Gastroesophageal sphincter (tissue), 4 donors: ENCODE measurements at regions not wholly inside any gene's neighbourhood (a gene's known extent, or its start where the extent isn't known, plus 50 kb on each side); places are given as distances from the start of the nearest gene placed in this dataset.
"Not testable (repeated sequence)": the region's sequence is repeated elsewhere in the genome, so short reads cannot be mapped to it uniquely, and the experiment has no call there.

Source experiments
- ATAC-seq: fragments of 150-250 bp; one replicate; pipeline ENCODE4 v1.9.1; 2016; ENCODE audit warnings: mild to moderate bottlenecking, moderate library complexity
- H3K27ac ChIP-seq, 4 donors: fragments of 200-600 bp; sonication (generic) in 3 of 4; 1 replicate in 3 of 4; 2 replicates in 1 of 4; pipeline ENCODE4 v1.5.1; 2016 to 2019
- H3K27me3 ChIP-seq: fragments of 200-600 bp; sonication (generic); one replicate; pipeline ENCODE4 v1.5.1; 2019
- H3K36me3 ChIP-seq, 2 donors: fragments of 200-600 bp; sonication (generic); one replicate each; pipeline ENCODE4 v1.5.1; 2019; ENCODE audit warnings: control low read depth in 1 of 2
- H3K4me1 ChIP-seq, 3 donors: fragments of 200-600 bp; sonication (generic); 1 replicate in 2 of 3; 2 replicates in 1 of 3; pipeline ENCODE4 v1.5.1; 2016 to 2019; ENCODE audit warnings: control low read depth in 2 of 3
- H3K4me3 ChIP-seq, 2 donors: fragments of 200-600 bp; sonication (generic); one replicate each; pipeline ENCODE4 v1.5.1; 2019; ENCODE audit warnings: mild to moderate bottlenecking in 1 of 2, moderate library complexity in 1 of 2
- H3K9me3 ChIP-seq, 3 donors: fragments of 200-600 bp; sonication (generic); one replicate each; pipeline ENCODE4 v1.5.1; 2017 to 2019; ENCODE audit warnings: control low read depth in 2 of 3
- CTCF ChIP-seq, 4 experiments: fragments of 200-600 bp in 2 of 4; fragments of 450-650 bp in 2 of 4; sonication (generic) in 1 of 4; IDR thresholded peaks; one replicate each; pipeline ENCODE4 v1.5.1; 2017 to 2019; ENCODE audit warnings: antibody characterized with exemption in 4 of 4, mild to moderate bottlenecking in 2 of 4, moderate library complexity in 2 of 4
- EP300 ChIP-seq: sonication (generic); formaldehyde crosslinking; IDR thresholded peaks from one replicate; pipeline ENCODE4 v1.6.1; 2017; ENCODE audit warnings: antibody characterized with exemption, mild to moderate bottlenecking
- POLR2A ChIP-seq, 2 donors: fragments of 450-650 bp; IDR thresholded peaks; one replicate each; pipeline ENCODE4 v1.6.1; 2017; ENCODE audit warnings: antibody characterized with exemption in 2 of 2, mild to moderate bottlenecking in 2 of 2, moderate library complexity in 1 of 2
- POLR2AphosphoS5 ChIP-seq: sonication (generic); formaldehyde crosslinking; IDR thresholded peaks from one replicate; pipeline ENCODE4 v1.6.1; 2017; ENCODE audit warnings: antibody characterized with exemption
- WGBS, 2 donors: methylation state at CpG; one replicate each; pipeline ENCODE4 v1.1.5; 2018; ENCODE audit warnings: low coverage in 1 of 2; 5-methylcytosine and 5-hydroxymethylcytosine counted together

- no peaks in the 10 kb centered on the region for H3K4me1 ChIP-seq
Measured at GRCh38 chr13:48817166-48817802, 158.4 kb upstream of the FNDC3A start.

GRCh38 chr13:48818495-48819356 lies 157.0 kb upstream of the FNDC3A start:
- H3K36me3 ChIP-seq, result no peaks in the 10 kb centered on the region
- peak; percentile 36 for ATAC-seq
- H3K27me3 ChIP-seq, result no peaks in the 10 kb centered on the region
- WGBS, 2 donors, result 69 to 77% methylated on average over 3 of the region's 3 CpGs
- H3K27ac ChIP-seq, result no peak overlapping the region
- H3K9me3 ChIP-seq, result no peaks in the 10 kb centered on the region
- no peaks in the 10 kb centered on the region for H3K4me1 ChIP-seq
- TF ChIP-seq EP300, result no peak
- no peak for TF ChIP-seq CTCF (IDR thresholded peaks at IDR 0.05)
- TF ChIP-seq POLR2AphosphoS5, result peak; percentile 62
- no peak overlapping the region for H3K4me3 ChIP-seq

More at GRCh38 chr13:48817166-48817802, 158.4 kb upstream of the FNDC3A start:
- Histone ChIP-seq H3K36me3 (no peaks in the 10 kb centered on the region), H3K27ac (no peak overlapping the region), H3K27me3 (no peaks in the 10 kb centered on the region), H3K9me3 (no peaks in the 10 kb centered on the region), H3K4me3 (no peak overlapping the region)
- ATAC-seq, result no peak
- 70 to 71% methylated on average over 4 to 5 of the region's 5 CpGs for WGBS, 2 donors
- TF ChIP-seq CTCF (IDR thresholded peaks at IDR 0.05), result no peak
- TF ChIP-seq EP300, result no peak
- TF ChIP-seq POLR2A (IDR thresholded peaks at IDR 0.05), result no peak
- TF ChIP-seq POLR2AphosphoS5, result no peak

GRCh38 chr13:48819376-48819775 lies 156.3 kb upstream of the FNDC3A start:
- no peak for ATAC-seq
- 90 to 94% methylated on average over 2 to 3 of the region's 3 CpGs for WGBS, 2 donors
- TF ChIP-seq POLR2AphosphoS5, result no peak
- TF ChIP-seq EP300, result no peak
- TF ChIP-seq CTCF (IDR thresholded peaks at IDR 0.05), result no peak
- TF ChIP-seq POLR2A (IDR thresholded peaks at IDR 0.05), result no peak
- Histone ChIP-seq H3K4me3 (no peak overlapping the region), H3K36me3 (no peaks in the 10 kb centered on the region), H3K27ac (no peak overlapping the region), H3K27me3 (no peaks in the 10 kb centered on the region), H3K4me1 (no peaks in the 10 kb centered on the region), H3K9me3 (no peaks in the 10 kb centered on the region)

GRCh38 chr13:48819899-48820298 lies 155.8 kb upstream of the FNDC3A start:
- WGBS, 2 donors, result 67% methylated on average over 4 of the region's 4 CpGs
- Histone ChIP-seq H3K27ac (no peak overlapping the region), H3K9me3 (no peaks in the 10 kb centered on the region), H3K4me1 (no peaks in the 10 kb centered on the region), H3K27me3 (no peaks in the 10 kb centered on the region), H3K4me3 (no peak overlapping the region), H3K36me3 (no peaks in the 10 kb centered on the region)
- TF ChIP-seq POLR2AphosphoS5, result no peak
- TF ChIP-seq CTCF (IDR thresholded peaks at IDR 0.05), result no peak
- no peak for TF ChIP-seq POLR2A (IDR thresholded peaks at IDR 0.05)
- no peak for TF ChIP-seq EP300
- no peak for ATAC-seq

GRCh38 chr13:48823526-48823925 lies 152.2 kb upstream of the FNDC3A start:
- 89 to 100% methylated on average over 1 to 8 of the region's 9 CpGs for WGBS, 2 donors
- H3K27ac ChIP-seq, H3K36me3 ChIP-seq, ATAC-seq, H3K4me1 ChIP-seq, H3K27me3 ChIP-seq, H3K4me3 ChIP-seq: not testable (repeated sequence)
- peaks cover 0 to 14% (median 0%) of the 10 kb centered on the region in 3 donors for H3K9me3 ChIP-seq
